Peyer's patch (tissue), 4 donors: ENCODE measurements at regions not wholly inside any gene's neighbourhood (a gene's known extent, or its start where the extent isn't known, plus 50 kb on each side); places are given as distances from the start of the nearest gene placed in this dataset.

Experiments
- CTCF ChIP-seq, 6 experiments: fragments of 450-650 bp in 4 of 6; fragments of 200-600 bp in 2 of 6; sonication (generic) in 1 of 6; IDR thresholded peaks; one replicate each; pipeline ENCODE4 v1.5.1; 2017 to 2019; ENCODE audit warnings: antibody characterized with exemption in 6 of 6, mild to moderate bottlenecking in 3 of 6, moderate library complexity in 1 of 6
- POLR2A ChIP-seq, 2 donors: fragments of 450-650 bp; IDR thresholded peaks; one replicate each; pipeline ENCODE4 v1.5.1; 2017; ENCODE audit warnings: antibody characterized with exemption in 2 of 2, mild to moderate bottlenecking in 2 of 2, moderate library complexity in 2 of 2

- no peak for TF ChIP-seq POLR2A (IDR thresholded peaks at IDR 0.05)
- TF ChIP-seq CTCF (IDR thresholded peaks at IDR 0.05) = no peak
Observed at GRCh38 chr10:123428391-123428790, 237.8 kb upstream of the GPR26 start.
